GM23338 (cell line): ENCODE measurements at regions not wholly inside any gene's neighbourhood (a gene's known extent, or its start where the extent isn't known, plus 50 kb on each side); places are given as distances from the start of the nearest gene placed in this dataset.

Experiments
- ATAC-seq: fragments of 200-7000 bp; cut with Tn5 transposase; 3 replicates; pipeline ENCODE4 v1.9.1; 2020
- DNase-seq: peaks from one replicate; pipeline ENCODE4 v3.0.0-alpha.2; 2015; ENCODE audit warnings: low spot score
- H2AFZ ChIP-seq: fragments of 200-600 bp; sonication (generic); 2 replicates; pipeline ENCODE4 v1.8.0; 2016; ENCODE audit warnings: antibody characterized with exemption, mild to moderate bottlenecking, moderate library complexity
- H3F3A ChIP-seq: fragments of 200-600 bp; sonication (generic); replicated peaks from 2 replicates; pipeline ENCODE4 v1.8.0; 2017; ENCODE audit warnings: antibody characterized with exemption, mixed run types, low read depth
- H3K27ac ChIP-seq: fragments of 200-600 bp; sonication (generic); 2 replicates; pipeline ENCODE4 v1.6.1; 2016; ENCODE audit warnings: low read depth
- H3K27me3 ChIP-seq: fragments of 200-600 bp; sonication (generic); 2 replicates; pipeline ENCODE4 v1.8.0; 2016; ENCODE audit warnings: mild to moderate bottlenecking, mixed run types, moderate library complexity; ENCODE audit not compliant: insufficient read depth
- H3K36me3 ChIP-seq: fragments of 200-600 bp; sonication (generic); 2 replicates; pipeline ENCODE4 v1.8.0; 2016; ENCODE audit warnings: mild to moderate bottlenecking; ENCODE audit not compliant: insufficient read depth
- H3K4me1 ChIP-seq: fragments of 200-600 bp; sonication (generic); 2 replicates; pipeline ENCODE4 v1.8.0; 2016; ENCODE audit warnings: mild to moderate bottlenecking, moderate library complexity; ENCODE audit not compliant: insufficient read depth
- H3K4me2 ChIP-seq: fragments of 200-600 bp; sonication (generic); 2 replicates; pipeline ENCODE4 v1.7.1; 2017; ENCODE audit warnings: mixed run types
- H3K4me3 ChIP-seq: fragments of 200-600 bp; sonication (generic); 2 replicates; pipeline ENCODE4 v1.6.1; 2016; ENCODE audit warnings: mixed run types
- H3K79me2 ChIP-seq: fragments of 200-600 bp; sonication (generic); replicated peaks from 2 replicates; pipeline ENCODE4 v1.8.0; 2017; ENCODE audit warnings: mild to moderate bottlenecking; ENCODE audit not compliant: insufficient read depth
- H3K9me2 ChIP-seq: fragments of 200-600 bp; sonication (generic); 2 replicates; pipeline ENCODE4 v1.8.0; 2017; ENCODE audit not compliant: insufficient read depth
- H4K20me1 ChIP-seq: fragments of 200-600 bp; sonication (generic); replicated peaks from 2 replicates; pipeline ENCODE4 v1.8.0; 2017; ENCODE audit warnings: mild to moderate bottlenecking; ENCODE audit not compliant: insufficient read depth
- H3K27ac Mint-ChIP-seq: 2 replicates; pipeline ENCODE4 v1.8.0; 2020; ENCODE audit warnings: inconsistent platforms, mild to moderate bottlenecking, moderate library complexity, mixed read lengths
- H3K27me3 Mint-ChIP-seq: 3 replicates; pipeline ENCODE4 v1.8.0; 2022; ENCODE audit warnings: low read depth, mild to moderate bottlenecking, moderate library complexity, mixed read lengths, inconsistent platforms; ENCODE audit not compliant: insufficient read depth, poor library complexity
- H3K36me3 Mint-ChIP-seq: 3 replicates; pipeline ENCODE4 v1.8.0; 2021; ENCODE audit warnings: low read depth, mild to moderate bottlenecking, inconsistent platforms, moderate library complexity, mixed read lengths
- H3K4me1 Mint-ChIP-seq: 3 replicates; pipeline ENCODE4 v1.8.0; 2020; ENCODE audit warnings: mild to moderate bottlenecking, inconsistent platforms, mixed read lengths
- H3K4me3 Mint-ChIP-seq: 3 replicates; pipeline ENCODE4 v1.8.0; 2021; ENCODE audit warnings: moderate library complexity, mild to moderate bottlenecking, inconsistent platforms, mixed read lengths
- H3K9me3 Mint-ChIP-seq: 3 replicates; pipeline ENCODE4 v1.8.0; 2020; ENCODE audit warnings: moderate library complexity, mild to moderate bottlenecking, inconsistent platforms, mixed read lengths
- CREB1 ChIP-seq: fragments of 250-450 bp; sonication (Bioruptor Pico); IDR thresholded peaks from 2 replicates; pipeline ENCODE4 v1.5.0; 2020; ENCODE audit warnings: low read depth, mild to moderate bottlenecking, moderate library complexity
- EZH2 ChIP-seq: fragments of 200-600 bp; sonication (generic); IDR thresholded peaks from one replicate; pipeline ENCODE4 v1.8.0; 2017; ENCODE audit warnings: antibody characterized with exemption, mild to moderate bottlenecking, low read depth; ENCODE audit not compliant: unreplicated experiment
- EZH2phosphoT487 ChIP-seq: fragments of 200-600 bp; sonication (generic); IDR thresholded peaks from one replicate; pipeline ENCODE4 v1.8.1; 2018; ENCODE audit warnings: antibody characterized with exemption; ENCODE audit not compliant: unreplicated experiment
- JUNB ChIP-seq: IDR thresholded peaks from one replicate; pipeline ENCODE4 v1.6.1; 2016; ENCODE audit warnings: antibody characterized with exemption; ENCODE audit not compliant: unreplicated experiment
- NANOG ChIP-seq: IDR thresholded peaks from 2 replicates; pipeline ENCODE4 v1.6.1; 2016; ENCODE audit warnings: antibody characterized with exemption, borderline replicate concordance
- POLR2AphosphoS5 ChIP-seq: IDR thresholded peaks from 2 replicates; pipeline ENCODE4 v1.6.1; 2016; ENCODE audit warnings: antibody characterized with exemption, low read depth
- STAT1 ChIP-seq: IDR thresholded peaks from one replicate; pipeline ENCODE4 v1.6.1; 2016; ENCODE audit warnings: antibody characterized with exemption; ENCODE audit not compliant: unreplicated experiment
- ZNF114 ChIP-seq: fragments of 250-450 bp; sonication (Bioruptor Pico); IDR thresholded peaks from 2 replicates; pipeline ENCODE4 v1.5.0; 2020; ENCODE audit warnings: mild to moderate bottlenecking, moderate library complexity
- ZNF331 ChIP-seq: fragments of 250-450 bp; sonication (Bioruptor Pico); IDR thresholded peaks from 2 replicates; pipeline ENCODE4 v1.5.0; 2020; ENCODE audit warnings: low read depth, mild to moderate bottlenecking, moderate library complexity
- TF ChIP-seq, protein P1 (sequence below): IDR thresholded peaks from one replicate; pipeline ENCODE4 v1.6.1; 2018; ENCODE audit warnings: antibody characterized with exemption; ENCODE audit not compliant: unreplicated experiment
- TF ChIP-seq, protein P2 (sequence below): IDR thresholded peaks from 2 replicates; pipeline ENCODE4 v1.6.1; 2016; ENCODE audit warnings: antibody characterized with exemption
- TF ChIP-seq, protein P3 (sequence below), 2 experiments: fragments of 200-600 bp in 1 of 2; sonication (generic) in 1 of 2; conservative IDR thresholded peaks; 2 replicates each; pipeline versions ENCODE4 v1.5.1 to v1.6.1; 2016 to 2017; ENCODE audit warnings: antibody characterized with exemption in 2 of 2, low read depth in 2 of 2, mild to moderate bottlenecking in 2 of 2, moderate library complexity in 1 of 2
- TF ChIP-seq, protein P4 (sequence below): fragments of 250-450 bp; sonication (Bioruptor Pico); IDR thresholded peaks from 2 replicates; pipeline ENCODE4 v1.5.0; 2020; ENCODE audit warnings: mild to moderate bottlenecking, moderate library complexity

- H4K20me1 ChIP-seq: no peaks in the 10 kb centered on the region
- no peak overlapping the region for H3K27ac Mint-ChIP-seq
- H3K79me2 ChIP-seq: no peaks in the 10 kb centered on the region
- no peaks in the 10 kb centered on the region for H3K4me1 ChIP-seq
- no peak overlapping the region for H3K4me3 ChIP-seq
- H3K27me3 ChIP-seq: no peaks in the 10 kb centered on the region
- H3K36me3 ChIP-seq: no peaks in the 10 kb centered on the region
- no peaks in the 10 kb centered on the region for H3K9me2 ChIP-seq
- H3F3A ChIP-seq: no peaks in the 10 kb centered on the region
- no peak for ATAC-seq
- TF ChIP-seq EZH2phosphoT487 (no peak), ZNF331 (CRISPR knock-in tag) (no peak), JUNB (no peak), STAT1 (no peak), NANOG (no peak), EZH2 (no peak), ZNF114 (no peak), CREB1 (CRISPR knock-in tag) (no peak), POLR2AphosphoS5 (no peak)
- TF ChIP-seq, protein P1, sequence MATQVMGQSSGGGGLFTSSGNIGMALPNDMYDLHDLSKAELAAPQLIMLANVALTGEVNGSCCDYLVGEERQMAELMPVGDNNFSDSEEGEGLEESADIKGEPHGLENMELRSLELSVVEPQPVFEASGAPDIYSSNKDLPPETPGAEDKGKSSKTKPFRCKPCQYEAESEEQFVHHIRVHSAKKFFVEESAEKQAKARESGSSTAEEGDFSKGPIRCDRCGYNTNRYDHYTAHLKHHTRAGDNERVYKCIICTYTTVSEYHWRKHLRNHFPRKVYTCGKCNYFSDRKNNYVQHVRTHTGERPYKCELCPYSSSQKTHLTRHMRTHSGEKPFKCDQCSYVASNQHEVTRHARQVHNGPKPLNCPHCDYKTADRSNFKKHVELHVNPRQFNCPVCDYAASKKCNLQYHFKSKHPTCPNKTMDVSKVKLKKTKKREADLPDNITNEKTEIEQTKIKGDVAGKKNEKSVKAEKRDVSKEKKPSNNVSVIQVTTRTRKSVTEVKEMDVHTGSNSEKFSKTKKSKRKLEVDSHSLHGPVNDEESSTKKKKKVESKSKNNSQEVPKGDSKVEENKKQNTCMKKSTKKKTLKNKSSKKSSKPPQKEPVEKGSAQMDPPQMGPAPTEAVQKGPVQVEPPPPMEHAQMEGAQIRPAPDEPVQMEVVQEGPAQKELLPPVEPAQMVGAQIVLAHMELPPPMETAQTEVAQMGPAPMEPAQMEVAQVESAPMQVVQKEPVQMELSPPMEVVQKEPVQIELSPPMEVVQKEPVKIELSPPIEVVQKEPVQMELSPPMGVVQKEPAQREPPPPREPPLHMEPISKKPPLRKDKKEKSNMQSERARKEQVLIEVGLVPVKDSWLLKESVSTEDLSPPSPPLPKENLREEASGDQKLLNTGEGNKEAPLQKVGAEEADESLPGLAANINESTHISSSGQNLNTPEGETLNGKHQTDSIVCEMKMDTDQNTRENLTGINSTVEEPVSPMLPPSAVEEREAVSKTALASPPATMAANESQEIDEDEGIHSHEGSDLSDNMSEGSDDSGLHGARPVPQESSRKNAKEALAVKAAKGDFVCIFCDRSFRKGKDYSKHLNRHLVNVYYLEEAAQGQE: no peak
- TF ChIP-seq, protein P2, sequence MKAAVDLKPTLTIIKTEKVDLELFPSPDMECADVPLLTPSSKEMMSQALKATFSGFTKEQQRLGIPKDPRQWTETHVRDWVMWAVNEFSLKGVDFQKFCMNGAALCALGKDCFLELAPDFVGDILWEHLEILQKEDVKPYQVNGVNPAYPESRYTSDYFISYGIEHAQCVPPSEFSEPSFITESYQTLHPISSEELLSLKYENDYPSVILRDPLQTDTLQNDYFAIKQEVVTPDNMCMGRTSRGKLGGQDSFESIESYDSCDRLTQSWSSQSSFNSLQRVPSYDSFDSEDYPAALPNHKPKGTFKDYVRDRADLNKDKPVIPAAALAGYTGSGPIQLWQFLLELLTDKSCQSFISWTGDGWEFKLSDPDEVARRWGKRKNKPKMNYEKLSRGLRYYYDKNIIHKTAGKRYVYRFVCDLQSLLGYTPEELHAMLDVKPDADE: no peak
- TF ChIP-seq, protein P3, sequence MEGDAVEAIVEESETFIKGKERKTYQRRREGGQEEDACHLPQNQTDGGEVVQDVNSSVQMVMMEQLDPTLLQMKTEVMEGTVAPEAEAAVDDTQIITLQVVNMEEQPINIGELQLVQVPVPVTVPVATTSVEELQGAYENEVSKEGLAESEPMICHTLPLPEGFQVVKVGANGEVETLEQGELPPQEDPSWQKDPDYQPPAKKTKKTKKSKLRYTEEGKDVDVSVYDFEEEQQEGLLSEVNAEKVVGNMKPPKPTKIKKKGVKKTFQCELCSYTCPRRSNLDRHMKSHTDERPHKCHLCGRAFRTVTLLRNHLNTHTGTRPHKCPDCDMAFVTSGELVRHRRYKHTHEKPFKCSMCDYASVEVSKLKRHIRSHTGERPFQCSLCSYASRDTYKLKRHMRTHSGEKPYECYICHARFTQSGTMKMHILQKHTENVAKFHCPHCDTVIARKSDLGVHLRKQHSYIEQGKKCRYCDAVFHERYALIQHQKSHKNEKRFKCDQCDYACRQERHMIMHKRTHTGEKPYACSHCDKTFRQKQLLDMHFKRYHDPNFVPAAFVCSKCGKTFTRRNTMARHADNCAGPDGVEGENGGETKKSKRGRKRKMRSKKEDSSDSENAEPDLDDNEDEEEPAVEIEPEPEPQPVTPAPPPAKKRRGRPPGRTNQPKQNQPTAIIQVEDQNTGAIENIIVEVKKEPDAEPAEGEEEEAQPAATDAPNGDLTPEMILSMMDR (conservative IDR thresholded peaks at IDR 0.05; ENCODE audit: low read depth in 2 of 2): no peak
- TF ChIP-seq, protein P4, sequence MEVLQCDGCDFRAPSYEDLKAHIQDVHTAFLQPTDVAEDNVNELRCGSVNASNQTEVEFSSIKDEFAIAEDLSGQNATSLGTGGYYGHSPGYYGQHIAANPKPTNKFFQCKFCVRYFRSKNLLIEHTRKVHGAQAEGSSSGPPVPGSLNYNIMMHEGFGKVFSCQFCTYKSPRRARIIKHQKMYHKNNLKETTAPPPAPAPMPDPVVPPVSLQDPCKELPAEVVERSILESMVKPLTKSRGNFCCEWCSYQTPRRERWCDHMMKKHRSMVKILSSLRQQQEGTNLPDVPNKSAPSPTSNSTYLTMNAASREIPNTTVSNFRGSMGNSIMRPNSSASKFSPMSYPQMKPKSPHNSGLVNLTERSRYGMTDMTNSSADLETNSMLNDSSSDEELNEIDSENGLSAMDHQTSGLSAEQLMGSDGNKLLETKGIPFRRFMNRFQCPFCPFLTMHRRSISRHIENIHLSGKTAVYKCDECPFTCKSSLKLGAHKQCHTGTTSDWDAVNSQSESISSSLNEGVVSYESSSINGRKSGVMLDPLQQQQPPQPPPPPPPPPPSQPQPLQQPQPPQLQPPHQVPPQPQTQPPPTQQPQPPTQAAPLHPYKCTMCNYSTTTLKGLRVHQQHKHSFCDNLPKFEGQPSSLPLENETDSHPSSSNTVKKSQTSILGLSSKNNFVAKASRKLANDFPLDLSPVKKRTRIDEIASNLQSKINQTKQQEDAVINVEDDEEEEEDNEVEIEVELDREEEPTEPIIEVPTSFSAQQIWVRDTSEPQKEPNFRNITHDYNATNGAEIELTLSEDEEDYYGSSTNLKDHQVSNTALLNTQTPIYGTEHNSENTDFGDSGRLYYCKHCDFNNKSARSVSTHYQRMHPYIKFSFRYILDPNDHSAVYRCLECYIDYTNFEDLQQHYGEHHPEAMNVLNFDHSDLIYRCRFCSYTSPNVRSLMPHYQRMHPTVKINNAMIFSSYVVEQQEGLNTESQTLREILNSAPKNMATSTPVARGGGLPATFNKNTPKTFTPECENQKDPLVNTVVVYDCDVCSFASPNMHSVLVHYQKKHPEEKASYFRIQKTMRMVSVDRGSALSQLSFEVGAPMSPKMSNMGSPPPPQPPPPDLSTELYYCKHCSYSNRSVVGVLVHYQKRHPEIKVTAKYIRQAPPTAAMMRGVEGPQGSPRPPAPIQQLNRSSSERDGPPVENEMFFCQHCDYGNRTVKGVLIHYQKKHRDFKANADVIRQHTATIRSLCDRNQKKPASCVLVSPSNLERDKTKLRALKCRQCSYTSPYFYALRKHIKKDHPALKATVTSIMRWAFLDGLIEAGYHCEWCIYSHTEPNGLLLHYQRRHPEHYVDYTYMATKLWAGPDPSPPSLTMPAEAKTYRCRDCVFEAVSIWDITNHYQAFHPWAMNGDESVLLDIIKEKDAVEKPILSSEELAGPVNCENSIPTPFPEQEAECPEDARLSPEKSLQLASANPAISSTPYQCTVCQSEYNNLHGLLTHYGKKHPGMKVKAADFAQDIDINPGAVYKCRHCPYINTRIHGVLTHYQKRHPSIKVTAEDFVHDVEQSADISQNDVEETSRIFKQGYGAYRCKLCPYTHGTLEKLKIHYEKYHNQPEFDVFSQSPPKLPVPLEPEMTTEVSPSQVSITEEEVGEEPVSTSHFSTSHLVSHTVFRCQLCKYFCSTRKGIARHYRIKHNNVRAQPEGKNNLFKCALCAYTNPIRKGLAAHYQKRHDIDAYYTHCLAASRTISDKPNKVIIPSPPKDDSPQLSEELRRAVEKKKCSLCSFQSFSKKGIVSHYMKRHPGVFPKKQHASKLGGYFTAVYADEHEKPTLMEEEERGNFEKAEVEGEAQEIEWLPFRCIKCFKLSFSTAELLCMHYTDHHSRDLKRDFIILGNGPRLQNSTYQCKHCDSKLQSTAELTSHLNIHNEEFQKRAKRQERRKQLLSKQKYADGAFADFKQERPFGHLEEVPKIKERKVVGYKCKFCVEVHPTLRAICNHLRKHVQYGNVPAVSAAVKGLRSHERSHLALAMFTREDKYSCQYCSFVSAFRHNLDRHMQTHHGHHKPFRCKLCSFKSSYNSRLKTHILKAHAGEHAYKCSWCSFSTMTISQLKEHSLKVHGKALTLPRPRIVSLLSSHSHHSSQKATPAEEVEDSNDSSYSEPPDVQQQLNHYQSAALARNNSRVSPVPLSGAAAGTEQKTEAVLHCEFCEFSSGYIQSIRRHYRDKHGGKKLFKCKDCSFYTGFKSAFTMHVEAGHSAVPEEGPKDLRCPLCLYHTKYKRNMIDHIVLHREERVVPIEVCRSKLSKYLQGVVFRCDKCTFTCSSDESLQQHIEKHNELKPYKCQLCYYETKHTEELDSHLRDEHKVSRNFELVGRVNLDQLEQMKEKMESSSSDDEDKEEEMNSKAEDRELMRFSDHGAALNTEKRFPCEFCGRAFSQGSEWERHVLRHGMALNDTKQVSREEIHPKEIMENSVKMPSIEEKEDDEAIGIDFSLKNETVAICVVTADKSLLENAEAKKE (CRISPR knock-in tag): no peak
- H3K27ac ChIP-seq: no peak overlapping the region
- no peak for DNase-seq
- no peaks in the 10 kb centered on the region for H3K9me3 Mint-ChIP-seq
- no peak overlapping the region for H3K4me2 ChIP-seq
- no peak overlapping the region for H3K4me3 Mint-ChIP-seq
- no peaks in the 10 kb centered on the region for H3K4me1 Mint-ChIP-seq
- no peak overlapping the region for H2AFZ ChIP-seq
- H3K36me3 Mint-ChIP-seq: no peaks in the 10 kb centered on the region
- no peaks in the 10 kb centered on the region for H3K27me3 Mint-ChIP-seq
Measured at GRCh38 chrX:82528525-82528924, 979.6 kb upstream of the POU3F4 start.
